SK-N-SH (cell line): ENCODE measurements at regions not wholly inside any gene's neighbourhood (a gene's known extent, or its start where the extent isn't known, plus 50 kb on each side); places are given as distances from the start of the nearest gene placed in this dataset.
A peak's percentile ranks its signal among the peaks of the same experiment; 100 is the strongest.

Experiments used
- CTCF ChIA-PET: fragments of 300-600, 350-600 bp; formaldehyde crosslinking; extraction: SDS; loops from one replicate; lab custom pipeline; 2021; lab: Yijun Ruan, JAX
- POLR2A ChIA-PET: fragments of 350-600 bp; sonication (Branson Sonifier 250); formaldehyde crosslinking; extraction: SDS; loops from one replicate; lab custom pipeline; 2020; ENCODE audit warnings: antibody characterized with exemption, inconsistent platforms; lab: Yijun Ruan, JAX
- DNase-seq: peaks from one replicate; pipeline ENCODE4 v3.0.0; 2012
- H2AFZ ChIP-seq: fragments of 200-600 bp; sonication (generic); 2 replicates; pipeline ENCODE4 v1.8.1; 2016; ENCODE audit warnings: antibody characterized with exemption, mild to moderate bottlenecking, low read depth
- H3F3A ChIP-seq: fragments of 200-600 bp; sonication (generic); replicated peaks from 2 replicates; pipeline ENCODE3; 2016; ENCODE audit warnings: antibody characterized with exemption, mild to moderate bottlenecking; ENCODE audit not compliant: insufficient read depth
- H3K27ac ChIP-seq, 2 experiments: fragments of 200-500 bp in 1 of 2; fragments of 200-600 bp in 1 of 2; sonication (Bioruptor generic) in 1 of 2; sonication (generic), shearing (Covaris generic) in 1 of 2; 2 replicates each; pipeline versions ENCODE4 v1.5.1 to v1.6.1; 2014 to 2016; ENCODE audit warnings: low read depth in 2 of 2, inconsistent platforms in 1 of 2, low read length in 1 of 2, mild to moderate bottlenecking in 1 of 2, mixed read lengths in 1 of 2
- H3K27me3 ChIP-seq: fragments of 200-600 bp; sonication (generic), shearing (Covaris generic); 2 replicates; pipeline ENCODE4 v1.6.1; 2016; ENCODE audit warnings: mixed run types; ENCODE audit not compliant: insufficient read depth
- H3K36me3 ChIP-seq, 2 experiments: fragments of 200-500 bp in 1 of 2; fragments of 200-600 bp in 1 of 2; sonication (Bioruptor generic) in 1 of 2; sonication (generic) in 1 of 2; replicated peaks in 1 of 2; 2 replicates each; pipeline versions ENCODE3 to v1.5.1; 2014 to 2016; ENCODE audit warnings: low read length in 1 of 2, mild to moderate bottlenecking in 1 of 2; ENCODE audit not compliant: insufficient read depth in 2 of 2, control insufficient read depth in 1 of 2
- H3K4me1 ChIP-seq, 2 experiments: fragments of 200-500 bp in 1 of 2; fragments of 200-600 bp in 1 of 2; sonication (Bioruptor generic) in 1 of 2; sonication (generic), shearing (Covaris generic) in 1 of 2; 2 replicates each; pipeline versions ENCODE4 v1.5.1 to v1.6.1; 2014 to 2016; ENCODE audit warnings: low read depth in 1 of 2, low read length in 1 of 2, mixed run types in 1 of 2; ENCODE audit not compliant: insufficient read depth in 2 of 2, control insufficient read depth in 1 of 2
- H3K4me2 ChIP-seq: fragments of 200-600 bp; sonication (generic), shearing (Covaris generic); 2 replicates; pipeline ENCODE4 v1.6.1; 2017; ENCODE audit warnings: mixed run types
- H3K4me3 ChIP-seq, 2 experiments: fragments of 200-500 bp in 1 of 2; fragments of 200-600 bp in 1 of 2; sonication (Bioruptor generic) in 1 of 2; sonication (generic), shearing (Covaris generic) in 1 of 2; 2 replicates each; pipeline versions ENCODE4 v1.5.1 to v1.8.1; 2014 to 2016; ENCODE audit warnings: low read depth in 2 of 2, inconsistent platforms in 1 of 2, low read length in 1 of 2, mild to moderate bottlenecking in 1 of 2, mixed read lengths in 1 of 2, moderate library complexity in 1 of 2
- H3K79me2 ChIP-seq: fragments of 200-600 bp; sonication (generic); 2 replicates; pipeline ENCODE4 v1.8.1; 2017; ENCODE audit warnings: mild to moderate bottlenecking; ENCODE audit not compliant: insufficient read depth
- H3K9ac ChIP-seq: fragments of 200-600 bp; sonication (generic); 2 replicates; pipeline ENCODE4 v1.6.1; 2017; ENCODE audit warnings: mixed run types
- H3K9me2 ChIP-seq: fragments of 200-600 bp; sonication (generic); 2 replicates; pipeline ENCODE4 v1.6.1; 2017; ENCODE audit warnings: mixed run types
- H3K9me3 ChIP-seq: fragments of 200-600 bp; sonication (generic); 2 replicates; pipeline ENCODE4 v1.6.1; 2017; ENCODE audit warnings: mixed run types, mild to moderate bottlenecking, moderate library complexity
- H4K20me1 ChIP-seq: fragments of 200-600 bp; sonication (generic); 2 replicates; pipeline ENCODE4 v1.6.1; 2017; ENCODE audit warnings: mild to moderate bottlenecking, mixed run types; ENCODE audit not compliant: insufficient read depth
- EP300 ChIP-seq, 2 experiments: IDR thresholded peaks; 2 replicates each; pipeline versions ENCODE4 v1.4.0 to v1.6.1; 2012; ENCODE audit warnings: borderline replicate concordance in 1 of 2, low read depth in 1 of 2, low read length in 1 of 2
- FOSL2 ChIP-seq: IDR thresholded peaks from 2 replicates; pipeline ENCODE4 v1.4.0; 2012; ENCODE audit warnings: low read depth, mild to moderate bottlenecking, moderate library complexity, borderline replicate concordance
- FOXM1 ChIP-seq: IDR thresholded peaks from 2 replicates; pipeline ENCODE4 v1.4.0; 2012; ENCODE audit warnings: low read depth, mild to moderate bottlenecking
- IRF3 ChIP-seq: fragments of 150-350 bp; IDR thresholded peaks from 2 replicates; pipeline ENCODE4 v1.6.1; 2016; ENCODE audit warnings: mild to moderate bottlenecking, low read depth, low read length
- JUND ChIP-seq: IDR thresholded peaks from 2 replicates; pipeline ENCODE4 v1.4.0; 2012
- MEF2A ChIP-seq: IDR thresholded peaks from 2 replicates; pipeline ENCODE4 v1.4.0; 2012; ENCODE audit warnings: low read depth, borderline replicate concordance
- NFIC ChIP-seq: IDR thresholded peaks from 2 replicates; pipeline ENCODE4 v1.4.0; 2012; ENCODE audit warnings: borderline replicate concordance
- POLR2AphosphoS5 ChIP-seq: IDR thresholded peaks from 2 replicates; pipeline ENCODE4 v1.6.1; 2012; ENCODE audit warnings: low read depth, low read length
- RCOR1 ChIP-seq: fragments of 150-350 bp; IDR thresholded peaks from 2 replicates; pipeline ENCODE4 v1.6.1; 2017; ENCODE audit warnings: antibody characterized with exemption, low read length
- RXRA ChIP-seq: IDR thresholded peaks from 2 replicates; pipeline ENCODE4 v1.4.0; 2012; ENCODE audit warnings: low read depth, mild to moderate bottlenecking, borderline replicate concordance
- TCF12 ChIP-seq: IDR thresholded peaks from 2 replicates; pipeline ENCODE4 v1.4.0; 2012
- TEAD4 ChIP-seq: IDR thresholded peaks from 2 replicates; pipeline ENCODE4 v1.4.0; 2012; ENCODE audit warnings: mild to moderate bottlenecking, borderline replicate concordance; ENCODE audit not compliant: insufficient read depth
- WGBS: methylation state at CpG from one replicate; pipeline ENCODE4 v1.1.6; 2017; ENCODE audit warnings: low lambda C conversion rate; 5-methylcytosine and 5-hydroxymethylcytosine counted together
- TF ChIP-seq, protein P1 (sequence below): IDR thresholded peaks from 2 replicates; pipeline ENCODE4 v1.6.1; 2012; ENCODE audit warnings: mild to moderate bottlenecking, low read depth, low read length, moderate library complexity
- TF ChIP-seq, protein P2 (sequence below): IDR thresholded peaks from 2 replicates; pipeline ENCODE4; 2012

DNA sequence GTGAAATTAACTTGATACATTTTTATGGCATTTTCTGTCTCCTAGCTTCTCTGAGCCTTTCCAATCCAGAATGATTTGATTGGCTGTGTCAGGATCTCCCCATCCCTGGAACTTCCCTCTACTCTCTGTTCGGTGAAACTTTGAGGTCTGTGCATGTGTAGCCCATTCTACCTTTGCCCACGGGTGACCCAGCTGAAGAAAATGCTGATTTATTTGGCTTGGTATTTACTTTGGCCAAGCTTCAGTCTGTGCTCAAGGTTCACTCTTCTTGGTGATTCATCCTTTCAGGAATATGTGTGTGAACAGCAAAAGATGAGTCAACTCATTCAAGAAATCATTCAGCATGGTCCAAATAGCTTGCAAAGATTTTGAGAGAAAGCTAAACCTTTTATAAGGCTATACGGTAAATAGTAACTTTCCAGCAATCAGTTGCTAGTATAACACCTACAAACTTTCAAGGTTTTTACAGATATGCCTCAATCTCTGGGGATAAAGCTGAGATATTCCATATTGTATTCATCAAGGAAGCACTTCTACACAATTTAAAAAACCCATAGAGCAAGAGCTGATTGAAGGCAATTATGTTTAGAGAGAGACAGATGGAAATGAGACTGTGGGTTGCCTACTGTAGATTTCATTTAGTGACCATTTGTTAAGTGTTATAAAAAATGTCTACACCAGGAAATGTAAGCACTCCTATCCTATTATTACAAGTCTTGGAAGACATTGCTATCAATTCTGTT, 233.9 kb upstream of the CXXC4 start:
- no peaks in the 10 kb centered on the region for H3K4me1 ChIP-seq
- no peak overlapping the region for H3K9ac ChIP-seq
- no peaks in the 10 kb centered on the region for H3K9me2 ChIP-seq
- no peaks in the 10 kb centered on the region for H3K79me2 ChIP-seq
- WGBS: 4% methylated on average over 3 of the region's 3 CpGs
- H3K4me3 ChIP-seq: no peak overlapping the region
- H3K9me3 ChIP-seq: no peaks in the 10 kb centered on the region
- H3K36me3 ChIP-seq: no peaks in the 10 kb centered on the region
- H3K4me2 ChIP-seq: peak overlapping the region; percentile 23; the same call in 1 of the 2 replicates
- TF ChIP-seq, protein P1, sequence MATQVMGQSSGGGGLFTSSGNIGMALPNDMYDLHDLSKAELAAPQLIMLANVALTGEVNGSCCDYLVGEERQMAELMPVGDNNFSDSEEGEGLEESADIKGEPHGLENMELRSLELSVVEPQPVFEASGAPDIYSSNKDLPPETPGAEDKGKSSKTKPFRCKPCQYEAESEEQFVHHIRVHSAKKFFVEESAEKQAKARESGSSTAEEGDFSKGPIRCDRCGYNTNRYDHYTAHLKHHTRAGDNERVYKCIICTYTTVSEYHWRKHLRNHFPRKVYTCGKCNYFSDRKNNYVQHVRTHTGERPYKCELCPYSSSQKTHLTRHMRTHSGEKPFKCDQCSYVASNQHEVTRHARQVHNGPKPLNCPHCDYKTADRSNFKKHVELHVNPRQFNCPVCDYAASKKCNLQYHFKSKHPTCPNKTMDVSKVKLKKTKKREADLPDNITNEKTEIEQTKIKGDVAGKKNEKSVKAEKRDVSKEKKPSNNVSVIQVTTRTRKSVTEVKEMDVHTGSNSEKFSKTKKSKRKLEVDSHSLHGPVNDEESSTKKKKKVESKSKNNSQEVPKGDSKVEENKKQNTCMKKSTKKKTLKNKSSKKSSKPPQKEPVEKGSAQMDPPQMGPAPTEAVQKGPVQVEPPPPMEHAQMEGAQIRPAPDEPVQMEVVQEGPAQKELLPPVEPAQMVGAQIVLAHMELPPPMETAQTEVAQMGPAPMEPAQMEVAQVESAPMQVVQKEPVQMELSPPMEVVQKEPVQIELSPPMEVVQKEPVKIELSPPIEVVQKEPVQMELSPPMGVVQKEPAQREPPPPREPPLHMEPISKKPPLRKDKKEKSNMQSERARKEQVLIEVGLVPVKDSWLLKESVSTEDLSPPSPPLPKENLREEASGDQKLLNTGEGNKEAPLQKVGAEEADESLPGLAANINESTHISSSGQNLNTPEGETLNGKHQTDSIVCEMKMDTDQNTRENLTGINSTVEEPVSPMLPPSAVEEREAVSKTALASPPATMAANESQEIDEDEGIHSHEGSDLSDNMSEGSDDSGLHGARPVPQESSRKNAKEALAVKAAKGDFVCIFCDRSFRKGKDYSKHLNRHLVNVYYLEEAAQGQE: 0 out of 2 replicates have a peak, but pooled peaks have one; percentile 43
- TF ChIP-seq TCF12 (peak; percentile 56; the same call in 1 of the 2 replicates), EP300 (IDR thresholded peaks at IDR 0.05; ENCODE audit: borderline replicate concordance in 1 of 2, low read depth in 1 of 2, low read length in 1 of 2) (peak in 1 of 2 experiments; percentile 32; a peak in 1 of 4 replicates), JUND (peak; percentile 88), FOXM1 (no peak), RXRA (peak; percentile 50; the same call in 1 of the 2 replicates), MEF2A (no peak), TEAD4 (0 out of 2 replicates have a peak, but pooled peaks have one; percentile 45), NFIC (peak; percentile 91), RCOR1 (no peak), POLR2AphosphoS5 (no peak), FOSL2 (peak; percentile 95), IRF3 (no peak)
- TF ChIP-seq, protein P2, sequence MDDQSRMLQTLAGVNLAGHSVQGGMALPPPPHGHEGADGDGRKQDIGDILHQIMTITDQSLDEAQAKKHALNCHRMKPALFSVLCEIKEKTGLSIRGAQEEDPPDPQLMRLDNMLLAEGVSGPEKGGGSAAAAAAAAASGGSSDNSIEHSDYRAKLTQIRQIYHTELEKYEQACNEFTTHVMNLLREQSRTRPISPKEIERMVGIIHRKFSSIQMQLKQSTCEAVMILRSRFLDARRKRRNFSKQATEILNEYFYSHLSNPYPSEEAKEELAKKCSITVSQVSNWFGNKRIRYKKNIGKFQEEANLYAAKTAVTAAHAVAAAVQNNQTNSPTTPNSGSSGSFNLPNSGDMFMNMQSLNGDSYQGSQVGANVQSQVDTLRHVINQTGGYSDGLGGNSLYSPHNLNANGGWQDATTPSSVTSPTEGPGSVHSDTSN: peak; percentile 69
- H4K20me1 ChIP-seq: no peaks in the 10 kb centered on the region
- peaks cover 7% of the 10 kb centered on the region for H3F3A ChIP-seq
- no peak overlapping the region for H3K27ac ChIP-seq
- ChIA-PET CTCF (no interaction called here), POLR2A (no interaction called here)
- no peak overlapping the region for H2AFZ ChIP-seq
- no peak for DNase-seq
- H3K27me3 ChIP-seq: peaks cover 5% of the 10 kb centered on the region; the same call in 1 of the 2 replicates
